Fibroblast of mammary gland (primary cell): ENCODE measurements at regions not wholly inside any gene's neighbourhood (a gene's known extent, or its start where the extent isn't known, plus 50 kb on each side); places are given as distances from the start of the nearest gene placed in this dataset.

Experiments used
- DNase-seq: peaks from one replicate; pipeline ENCODE4 v3.0.0-alpha.2; 2010; ENCODE audit warnings: low read depth
- H3K4me3 ChIP-seq: 2 replicates; pipeline ENCODE4 v1.5.1; 2011; ENCODE audit warnings: low read depth, mild to moderate bottlenecking, low read length, moderate library complexity; ENCODE audit not compliant: control insufficient read depth
- TF ChIP-seq, protein P1 (sequence below): conservative IDR thresholded peaks from 2 replicates; pipeline ENCODE4 v1.5.1; 2011; ENCODE audit warnings: low read depth, low read length, inconsistent platforms; ENCODE audit not compliant: control insufficient read depth, insufficient read depth

GRCh38 chr14:94880876-94881275, 111.0 kb upstream of the GSC start:
- no peak overlapping the region for H3K4me3 ChIP-seq
- DNase-seq: no peak
- TF ChIP-seq, protein P1, sequence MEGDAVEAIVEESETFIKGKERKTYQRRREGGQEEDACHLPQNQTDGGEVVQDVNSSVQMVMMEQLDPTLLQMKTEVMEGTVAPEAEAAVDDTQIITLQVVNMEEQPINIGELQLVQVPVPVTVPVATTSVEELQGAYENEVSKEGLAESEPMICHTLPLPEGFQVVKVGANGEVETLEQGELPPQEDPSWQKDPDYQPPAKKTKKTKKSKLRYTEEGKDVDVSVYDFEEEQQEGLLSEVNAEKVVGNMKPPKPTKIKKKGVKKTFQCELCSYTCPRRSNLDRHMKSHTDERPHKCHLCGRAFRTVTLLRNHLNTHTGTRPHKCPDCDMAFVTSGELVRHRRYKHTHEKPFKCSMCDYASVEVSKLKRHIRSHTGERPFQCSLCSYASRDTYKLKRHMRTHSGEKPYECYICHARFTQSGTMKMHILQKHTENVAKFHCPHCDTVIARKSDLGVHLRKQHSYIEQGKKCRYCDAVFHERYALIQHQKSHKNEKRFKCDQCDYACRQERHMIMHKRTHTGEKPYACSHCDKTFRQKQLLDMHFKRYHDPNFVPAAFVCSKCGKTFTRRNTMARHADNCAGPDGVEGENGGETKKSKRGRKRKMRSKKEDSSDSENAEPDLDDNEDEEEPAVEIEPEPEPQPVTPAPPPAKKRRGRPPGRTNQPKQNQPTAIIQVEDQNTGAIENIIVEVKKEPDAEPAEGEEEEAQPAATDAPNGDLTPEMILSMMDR: no peak

GRCh38 chr14:94880106-94880505, 110.2 kb upstream of the GSC start:
- TF ChIP-seq, protein P1: no peak
- DNase-seq: no peak
- H3K4me3 ChIP-seq: no peak overlapping the region

GRCh38 chr14:94879537-94879936, 109.6 kb upstream of the GSC start:
- TF ChIP-seq, protein P1: no peak
- H3K4me3 ChIP-seq: no peak overlapping the region
- DNase-seq: no peak

GRCh38 chr14:94876306-94876705, 106.4 kb upstream of the GSC start:
- H3K4me3 ChIP-seq: no peak overlapping the region
- DNase-seq: no peak
- TF ChIP-seq, protein P1: no peak

DNA sequence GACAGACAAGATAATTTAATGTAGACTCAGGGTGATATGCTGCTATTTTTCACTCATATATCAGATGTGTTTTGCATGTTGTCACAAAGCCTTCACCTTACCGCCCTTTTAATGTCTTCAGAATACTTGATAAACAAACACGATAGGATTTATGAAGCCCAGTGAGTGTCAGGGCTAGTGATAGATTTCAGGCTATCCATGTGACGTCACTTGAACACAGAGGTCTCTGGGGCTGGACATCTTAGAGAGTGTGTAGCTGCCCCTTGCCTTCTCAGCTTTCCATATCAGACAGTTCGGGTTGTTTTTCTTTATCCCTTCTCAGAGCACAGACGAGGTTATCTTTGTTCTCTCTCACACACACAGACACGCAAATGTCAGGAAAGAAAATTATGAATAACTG, 105.3 kb upstream of the GSC start:
- TF ChIP-seq, protein P1: no peak
- H3K4me3 ChIP-seq: no peak overlapping the region
- DNase-seq: no peak

GRCh38 chr14:94868772-94869072, 98.8 kb upstream of the GSC start:
- TF ChIP-seq, protein P1: no peak
- H3K4me3 ChIP-seq: no peak overlapping the region
- no peak for DNase-seq

- peak; percentile 52 for DNase-seq
- no peak overlapping the region for H3K4me3 ChIP-seq
- TF ChIP-seq, protein P1: no peak
Measured at GRCh38 chr14:94867946-94868771, 98.2 kb upstream of the GSC start.
